ENCODE measurements at regions not wholly inside any gene's neighbourhood (a gene's known extent, or its start where the extent isn't known, plus 50 kb on each side); places are given as distances from the start of the nearest gene placed in this dataset.
"Not testable (repeated sequence)": the region's sequence is repeated elsewhere in the genome, so short reads cannot be mapped to it uniquely, and the experiment has no call there.

- TF ChIP-seq POLR2A (IDR thresholded peaks at IDR 0.05; ENCODE audit: low read depth, low read length), result no peak
- DNase-seq (ENCODE audit: insufficient read length, low spot score), result no peak
- no peak for FAIRE-seq
Observed at GRCh38 chr2:77652499-77652898, 130.3 kb upstream of the LRRTM4 start.

DNA sequence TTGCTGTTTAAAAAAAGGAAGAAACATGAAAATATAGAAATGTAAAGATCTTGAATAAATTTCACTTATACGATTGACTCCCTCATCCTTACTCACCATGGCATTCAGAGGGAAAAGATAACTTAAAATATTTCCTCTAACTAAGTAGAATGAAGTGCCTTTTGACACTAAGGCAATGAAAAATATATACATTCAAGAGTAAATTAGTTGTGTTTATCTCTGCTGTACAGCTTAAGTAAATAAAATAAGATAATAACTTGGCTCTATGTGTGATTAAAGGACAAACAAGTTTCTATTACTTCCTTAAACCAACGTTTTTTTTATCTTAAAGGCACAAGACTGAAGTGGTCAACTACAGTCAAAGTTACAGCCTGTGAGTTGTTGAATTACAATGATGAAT lies 142.3 kb upstream of the LRRTM4 start:
- TF ChIP-seq POLR2A (IDR thresholded peaks at IDR 0.05; ENCODE audit: low read depth, low read length), result no peak
- no peak for DNase-seq (ENCODE audit: insufficient read length, low spot score)
- FAIRE-seq, result no peak

DNA sequence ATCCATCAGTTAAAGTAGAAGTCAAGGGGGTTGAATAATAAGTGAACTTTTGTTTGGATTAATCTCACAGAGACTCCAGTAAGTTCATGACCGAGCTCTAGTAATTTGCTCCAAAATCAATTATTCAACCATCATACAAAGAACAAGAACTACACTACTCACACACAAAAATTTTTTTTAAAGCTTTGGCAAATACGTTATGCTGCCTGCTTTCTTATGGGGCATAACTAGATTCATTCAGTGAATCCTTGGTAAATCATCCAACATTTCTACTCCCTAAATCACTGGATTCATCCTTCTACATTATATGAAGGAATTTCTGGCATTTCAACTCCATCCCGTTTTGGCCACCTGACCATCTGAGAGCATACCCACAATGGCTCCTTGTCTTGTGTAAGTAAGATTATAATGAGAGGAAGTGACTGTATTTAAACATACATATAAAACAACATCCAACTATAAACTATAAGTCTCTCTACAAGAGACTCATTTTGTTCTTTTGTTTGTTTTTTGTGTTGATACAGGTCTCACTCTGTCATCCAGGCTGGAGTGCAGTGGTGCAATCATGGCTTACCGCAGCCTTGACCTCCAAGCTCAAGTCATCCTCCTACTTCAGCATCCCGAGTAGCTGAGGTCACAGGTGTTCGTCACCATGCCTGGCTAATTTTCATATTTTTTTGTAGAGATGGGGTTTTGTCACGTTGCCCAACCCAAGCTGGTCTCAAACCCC lies 144.2 kb upstream of the LRRTM4 start:
- FAIRE-seq, result no peak
- DNase-seq (ENCODE audit: insufficient read length, low spot score), result no peak
- no peak for TF ChIP-seq POLR2A (IDR thresholded peaks at IDR 0.05; ENCODE audit: low read depth, low read length)

- not testable (repeated sequence) for DNase-seq (ENCODE audit: insufficient read length, low spot score); FAIRE-seq
Observed at GRCh38 chr2:77684543-77685319, 162.6 kb upstream of the LRRTM4 start.

- DNase-seq (ENCODE audit: insufficient read length, low spot score) (no peak), FAIRE-seq (no peak)
- no peak for TF ChIP-seq POLR2A (IDR thresholded peaks at IDR 0.05; ENCODE audit: low read depth, low read length)
Observed at GRCh38 chr2:77712601-77713000, 190.4 kb upstream of the LRRTM4 start.

- DNase-seq (ENCODE audit: insufficient read length, low spot score), result no peak
- TF ChIP-seq POLR2A (IDR thresholded peaks at IDR 0.05; ENCODE audit: low read depth, low read length), result no peak
- no peak for FAIRE-seq
Observed at GRCh38 chr2:77713412-77713811, 191.2 kb upstream of the LRRTM4 start.

DNA sequence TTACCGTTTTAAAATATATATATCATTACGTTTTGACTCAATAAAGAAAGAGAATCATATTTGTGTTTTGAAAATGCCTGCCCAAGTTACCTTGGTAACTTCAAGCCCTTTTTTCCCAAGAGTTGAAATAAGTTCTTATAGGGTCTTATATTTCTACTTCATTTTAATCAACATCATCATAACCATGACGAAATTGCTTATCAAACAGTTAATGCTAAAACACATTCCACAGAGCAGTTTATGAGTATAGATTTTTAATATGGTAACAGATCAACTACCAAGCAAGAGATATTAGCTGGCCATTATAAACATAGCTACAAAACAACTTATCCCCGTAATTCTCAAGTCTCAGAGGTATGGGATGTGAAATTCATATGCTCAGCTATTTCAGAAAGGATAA lies 197.9 kb upstream of the LRRTM4 start:
- no peak for TF ChIP-seq POLR2A (IDR thresholded peaks at IDR 0.05; ENCODE audit: low read depth, low read length)
- FAIRE-seq (no peak), DNase-seq (ENCODE audit: insufficient read length, low spot score) (no peak)

DNA sequence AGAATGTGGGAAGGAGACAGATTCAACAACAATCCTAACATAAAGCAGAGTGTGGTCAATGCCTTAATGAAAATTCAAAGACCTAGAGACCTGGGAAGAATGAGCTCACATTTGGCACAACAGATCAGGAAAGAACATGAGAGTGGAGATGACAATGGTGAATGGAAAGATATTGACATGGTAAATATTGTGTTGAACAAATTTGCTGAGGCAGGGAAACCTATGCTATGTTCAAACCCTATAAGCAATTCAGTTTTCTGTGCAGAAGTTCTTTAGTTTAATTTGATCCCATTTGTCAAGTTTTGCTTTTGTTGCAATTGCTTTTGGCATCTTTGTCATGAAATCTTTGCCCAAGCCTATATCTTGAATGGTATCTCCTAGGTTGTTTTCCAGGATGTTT lies 199.4 kb upstream of the LRRTM4 start:
- no peak for TF ChIP-seq POLR2A (IDR thresholded peaks at IDR 0.05; ENCODE audit: low read depth, low read length)
- FAIRE-seq, result no peak
- no peak for DNase-seq (ENCODE audit: insufficient read length, low spot score)

DNA sequence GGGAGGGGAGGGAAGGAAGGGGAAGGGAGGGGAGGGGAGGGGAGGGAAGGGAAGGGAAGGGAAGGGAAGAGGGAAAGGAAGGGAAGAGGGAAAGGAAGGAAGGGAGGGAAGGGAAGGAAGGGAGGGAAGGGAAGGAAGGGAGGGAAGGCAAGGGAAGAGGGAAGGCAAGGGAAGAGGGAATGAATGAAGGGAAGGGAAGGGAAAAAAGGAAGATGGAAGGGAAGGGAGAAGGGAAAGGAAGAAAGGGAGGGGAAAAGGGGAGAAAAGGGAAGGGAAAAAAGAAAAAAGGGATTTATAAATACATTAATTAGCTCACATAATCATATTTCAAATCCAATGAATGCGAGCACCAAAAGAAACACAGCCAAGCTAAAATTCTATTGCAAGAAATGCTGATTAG lies 202.9 kb upstream of the LRRTM4 start:
- no peak for TF ChIP-seq POLR2A (IDR thresholded peaks at IDR 0.05; ENCODE audit: low read depth, low read length)

DNA sequence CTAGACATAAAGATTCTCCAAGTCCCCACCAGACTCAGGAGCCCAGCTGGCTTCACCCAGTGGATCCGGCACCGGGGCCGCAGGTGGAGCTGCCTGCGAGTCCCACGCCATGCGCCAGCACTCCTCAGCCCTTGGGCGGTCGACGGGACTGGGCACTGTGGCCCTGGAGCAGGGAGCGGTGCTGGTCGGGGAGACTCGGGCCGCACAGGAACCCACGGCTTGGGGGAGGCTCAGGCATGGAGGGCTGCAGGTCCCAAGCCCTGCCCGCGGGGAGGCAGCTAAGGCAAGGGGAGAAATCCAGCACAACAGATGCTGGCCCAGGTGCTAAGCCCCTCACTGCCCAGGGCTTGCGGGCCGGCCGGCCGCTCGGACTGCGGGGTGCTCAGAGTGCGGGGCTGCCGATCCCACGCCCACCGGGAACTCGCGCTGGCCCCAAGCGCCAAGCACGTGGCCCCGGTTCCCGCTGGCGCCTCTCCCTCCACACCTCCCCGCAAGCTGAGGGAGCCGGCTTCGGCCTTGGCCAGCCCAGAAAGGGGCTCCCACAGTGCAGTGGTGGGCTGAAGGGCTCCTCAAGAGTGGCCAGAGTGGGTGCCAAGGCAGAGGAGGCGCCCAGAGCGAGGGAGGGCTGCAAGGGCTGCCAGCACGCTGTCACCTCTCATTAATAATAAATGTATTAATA lies 212.6 kb upstream of the LRRTM4 start:
- not testable (repeated sequence) for DNase-seq (ENCODE audit: insufficient read length, low spot score); FAIRE-seq

More for the DNA sequence above, 202.9 kb upstream of the LRRTM4 start:
- FAIRE-seq (no peak), DNase-seq (ENCODE audit: insufficient read length, low spot score) (no peak)

DNA sequence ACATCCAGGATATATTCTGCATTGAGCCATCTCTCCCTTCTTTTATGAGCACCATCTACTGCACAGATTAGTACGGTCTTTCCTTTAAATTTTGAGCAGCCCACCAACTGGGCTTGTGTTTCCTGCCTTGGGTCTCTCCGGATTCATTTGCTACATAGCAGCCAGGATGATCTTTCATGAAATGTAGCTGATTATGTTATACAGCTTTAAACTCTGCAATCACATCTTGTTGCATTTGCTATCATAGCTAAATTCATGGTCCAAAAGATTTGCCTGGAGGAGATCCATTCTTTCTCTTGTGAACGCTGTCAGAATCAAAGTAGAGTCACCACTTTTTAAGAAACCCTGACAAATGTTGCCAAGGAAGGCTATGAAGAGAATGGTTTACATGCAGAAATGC lies 215.1 kb upstream of the LRRTM4 start:
- DNase-seq (ENCODE audit: insufficient read length, low spot score), result no peak
- TF ChIP-seq POLR2A (IDR thresholded peaks at IDR 0.05; ENCODE audit: low read depth, low read length), result no peak
- no peak for FAIRE-seq

DNA sequence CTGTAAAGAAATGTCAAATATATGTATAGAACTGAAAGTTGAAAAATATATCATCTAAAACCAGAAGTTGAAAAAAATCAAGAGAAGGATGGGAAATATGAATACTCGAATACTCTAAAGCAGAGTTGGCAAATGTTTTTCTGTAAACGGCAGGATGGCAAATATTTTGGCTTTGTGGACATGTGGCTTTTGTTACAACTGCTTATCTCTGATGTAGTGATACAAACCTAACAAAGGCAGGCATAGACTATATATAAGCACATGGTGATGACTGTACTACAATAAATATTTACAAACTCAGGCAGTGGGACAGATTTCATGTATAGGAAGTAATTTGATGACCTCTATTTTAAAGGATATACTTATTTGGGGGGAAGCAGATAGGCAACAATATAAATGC lies 224.6 kb upstream of the LRRTM4 start:
- no peak for TF ChIP-seq POLR2A (IDR thresholded peaks at IDR 0.05; ENCODE audit: low read depth, low read length)
- DNase-seq (ENCODE audit: insufficient read length, low spot score), result no peak
- FAIRE-seq, result no peak

- DNase-seq (ENCODE audit: insufficient read length, low spot score); FAIRE-seq: not testable (repeated sequence)
Observed at GRCh38 chr2:77753710-77754345, 231.7 kb upstream of the LRRTM4 start.

DNA sequence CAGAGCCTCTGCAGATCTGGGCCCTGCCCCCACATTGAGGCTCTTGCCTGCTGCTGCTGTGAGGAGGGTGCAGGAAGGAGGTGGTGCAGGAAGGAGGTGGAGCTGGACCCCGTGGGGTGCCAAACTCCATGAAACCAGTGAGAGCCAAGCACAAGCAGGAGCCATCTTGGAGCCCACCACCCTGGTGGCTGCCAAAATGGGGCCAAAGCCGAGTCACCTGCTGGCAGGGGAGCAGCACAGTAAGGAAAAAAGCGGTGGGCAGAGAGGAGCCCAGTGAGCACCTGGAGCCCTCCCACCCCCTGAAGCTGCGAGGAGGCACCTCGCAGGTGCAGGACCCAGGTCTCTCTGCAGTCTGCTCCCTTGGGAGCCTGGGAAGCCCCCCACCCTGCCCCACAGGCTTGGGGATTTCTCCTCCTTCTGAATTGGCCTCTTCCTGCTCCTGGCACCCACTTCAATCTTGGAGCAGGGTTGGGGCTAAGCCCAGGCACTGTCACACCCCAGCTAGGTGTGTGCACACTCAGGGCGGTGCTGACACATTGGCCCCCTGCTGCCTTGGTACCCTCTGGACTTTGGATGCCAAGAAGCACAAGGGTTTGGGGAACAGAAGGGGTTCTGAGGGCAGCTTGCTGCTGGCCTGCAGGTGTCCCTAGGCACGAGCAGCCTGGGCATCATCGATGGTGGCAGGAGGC lies 245.4 kb upstream of the LRRTM4 start:
- DNase-seq (ENCODE audit: insufficient read length, low spot score) (no peak), FAIRE-seq (no peak)
- no peak for TF ChIP-seq POLR2A (IDR thresholded peaks at IDR 0.05; ENCODE audit: low read depth, low read length)
